K562 (cell line): ENCODE measurements at regions not wholly inside any gene's neighbourhood (a gene's known extent, or its start where the extent isn't known, plus 50 kb on each side); places are given as distances from the start of the nearest gene placed in this dataset.

ENCODE experiments used
- ATAC-seq: fragments of 200-7000 bp; cut with Tn5 transposase; 3 replicates; pipeline ENCODE4 v1.9.1; 2020; ENCODE audit warnings: moderate library complexity
- BruUV-seq: library from RNA; stranded (reverse); fragments of 400-500 nt; replicated peaks from 2 replicates; lab custom pipeline; 2021; lab: Mats Ljungman, UMichigan
- CTCF ChIA-PET: fragments of 300-600 bp; formaldehyde crosslinking; extraction: SDS; loops from one replicate; lab custom pipeline; 2021; ENCODE audit warnings: low intra/inter-chr PET ratio; lab: Yijun Ruan, JAX
- POLR2A ChIA-PET: fragments of 300-600, 350-650 bp; sonication (Branson Sonifier 250); formaldehyde crosslinking; extraction: SDS; loops from one replicate; lab custom pipeline; 2021; ENCODE audit warnings: antibody characterized with exemption, inconsistent platforms; lab: Yijun Ruan, JAX
- DNase-seq, 4 experiments: peaks; one replicate each; pipeline versions ENCODE4 v3.0.0 to v3.0.0-alpha.2; 2011 to 2018; ENCODE audit warnings: low spot score in 3 of 4, mixed read lengths in 3 of 4; ENCODE audit errors: extremely low read depth in 1 of 4
- FAIRE-seq: peaks from 2 replicates; lab custom pipeline; 2011; peaks lifted over from hg19 to GRCh38; lab: Jason Lieb, UNC
- H2AFZ ChIP-seq: 2 replicates; pipeline ENCODE4 v1.6.0; 2011; ENCODE audit warnings: low read depth, low read length, control low read depth, inconsistent platforms
- H3K27ac ChIP-seq: fragments of 200-600 bp; 3 replicates; pipeline ENCODE4 v1.8.0; 2011; ENCODE audit warnings: low read depth, mild to moderate bottlenecking, control low read depth, inconsistent platforms, low read length, moderate library complexity, mixed read lengths; ENCODE audit errors: extremely low read depth
- H3K27me3 ChIP-seq, 2 experiments: fragments of 300-600 bp in 1 of 2; 2 replicates in 1 of 2; 3 replicates in 1 of 2; pipeline versions ENCODE4 v1.6.0 to v1.8.0; 2011; ENCODE audit warnings: inconsistent platforms in 2 of 2, low read length in 2 of 2, mild to moderate bottlenecking in 1 of 2, mixed read lengths in 1 of 2, moderate library complexity in 1 of 2; ENCODE audit not compliant: control insufficient read depth in 2 of 2, insufficient read depth in 2 of 2
- H3K36me3 ChIP-seq: fragments of 300-600 bp; 3 replicates; pipeline ENCODE4 v1.8.0; 2011; ENCODE audit warnings: mild to moderate bottlenecking, low read length, inconsistent platforms; ENCODE audit not compliant: control insufficient read depth, insufficient read depth
- H3K4me1 ChIP-seq, 2 experiments: fragments of 200-600 bp in 1 of 2; replicated peaks in 1 of 2; 2 replicates in 1 of 2; 3 replicates in 1 of 2; pipeline versions ENCODE4 v1.5.1 to v1.8.0; 2011; ENCODE audit warnings: inconsistent platforms in 2 of 2, low read length in 2 of 2, mild to moderate bottlenecking in 1 of 2, mixed read lengths in 1 of 2, moderate library complexity in 1 of 2; ENCODE audit not compliant: control insufficient read depth in 2 of 2, insufficient read depth in 2 of 2
- H3K4me2 ChIP-seq: 2 replicates; pipeline ENCODE4 v1.6.1; 2011; ENCODE audit warnings: low read length, control low read depth, inconsistent platforms, mixed read lengths; ENCODE audit not compliant: insufficient read depth
- H3K4me3 ChIP-seq: fragments of 200-600 bp; sonication (generic), shearing (Covaris generic); 2 replicates; pipeline ENCODE4 v1.5.1; 2016; ENCODE audit warnings: control low read depth, inconsistent platforms
- H3K79me2 ChIP-seq: fragments of 200-600 bp; 3 replicates; pipeline ENCODE4 v1.8.0; 2011; ENCODE audit warnings: low read length, inconsistent platforms; ENCODE audit not compliant: control insufficient read depth, insufficient read depth
- H3K9ac ChIP-seq, 2 experiments: 2 replicates each; pipeline versions ENCODE4 v1.6.0 to v1.6.1; 2011; ENCODE audit warnings: low read depth in 2 of 2, low read length in 2 of 2, control low read depth in 1 of 2, inconsistent platforms in 1 of 2, mild to moderate bottlenecking in 1 of 2, mixed read lengths in 1 of 2; ENCODE audit not compliant: insufficient read depth in 1 of 2
- H3K9me1 ChIP-seq: one replicate; pipeline ENCODE4 v1.6.0; 2011; ENCODE audit warnings: inconsistent platforms, mild to moderate bottlenecking, low read length, moderate library complexity; ENCODE audit not compliant: control insufficient read depth, insufficient read depth
- H3K9me3 ChIP-seq: replicated peaks from 2 replicates; pipeline ENCODE4 v1.5.1; 2011; ENCODE audit warnings: low read depth, low read length, inconsistent platforms; ENCODE audit not compliant: control insufficient read depth, insufficient read depth
- H4K20me1 ChIP-seq: replicated peaks from 2 replicates; pipeline ENCODE4 v1.6.1; 2011; ENCODE audit warnings: low read length, inconsistent platforms, mixed read lengths; ENCODE audit not compliant: control insufficient read depth, insufficient read depth
- ARID3A ChIP-seq: IDR thresholded peaks from 2 replicates; pipeline ENCODE4 v1.6.1; 2012; ENCODE audit warnings: low read depth, low read length, improper control_type of control experiment, borderline replicate concordance
- CBX3 ChIP-seq, 2 experiments: IDR thresholded peaks; 1 replicate in 1 of 2; 2 replicates in 1 of 2; pipeline ENCODE4 v1.6.1; 2012; ENCODE audit warnings: inconsistent platforms in 2 of 2, low read length in 2 of 2, borderline replicate concordance in 1 of 2, control low read depth in 1 of 2
- GATAD2B ChIP-seq: fragments of 450-650 bp; IDR thresholded peaks from 2 replicates; pipeline ENCODE4 v1.6.1; 2017; ENCODE audit warnings: mild to moderate bottlenecking, borderline replicate concordance
- HES1 ChIP-seq: fragments of 450-650 bp; IDR thresholded peaks from 2 replicates; pipeline ENCODE4 v1.6.1; 2016; ENCODE audit warnings: low read depth, mild to moderate bottlenecking, moderate library complexity
- HLTF ChIP-seq: fragments of 450-650 bp; IDR thresholded peaks from 2 replicates; pipeline ENCODE4 v1.6.1; 2016
- KDM4B ChIP-seq, 2 experiments: fragments of 450-650 bp in 1 of 2; sonication (generic) in 1 of 2; IDR thresholded peaks; 2 replicates each; pipeline ENCODE4 v1.6.1; 2016 to 2017; ENCODE audit warnings: borderline replicate concordance in 2 of 2, antibody characterized with exemption in 1 of 2, low read depth in 1 of 2, mild to moderate bottlenecking in 1 of 2
- MECOM ChIP-seq: fragments of 250-450 bp; sonication (Bioruptor Pico); IDR thresholded peaks from 2 replicates; pipeline ENCODE4 v1.8.0; 2022; ENCODE audit warnings: inconsistent platforms
- POLR2AphosphoS5 ChIP-seq: IDR thresholded peaks from 2 replicates; pipeline ENCODE4 v1.6.1; 2011; ENCODE audit warnings: mild to moderate bottlenecking, low read depth, low read length, moderate library complexity; ENCODE audit not compliant: control insufficient read depth, insufficient read depth
- POU5F1 ChIP-seq: fragments of 150-350 bp; IDR thresholded peaks from 2 replicates; pipeline ENCODE4 v1.6.1; 2014; ENCODE audit warnings: borderline replicate concordance, low read length, low read depth, mild to moderate bottlenecking; ENCODE audit not compliant: partially characterized antibody
- RAD51 ChIP-seq: fragments of 450-650 bp; IDR thresholded peaks from 2 replicates; pipeline ENCODE4 v1.7.1; 2016; ENCODE audit warnings: low read depth, mild to moderate bottlenecking, borderline replicate concordance
- SIN3B ChIP-seq: fragments of 450-650 bp; IDR thresholded peaks from 2 replicates; pipeline ENCODE4 v1.6.1; 2017; ENCODE audit warnings: low read depth, mild to moderate bottlenecking, moderate library complexity
- SMAD2 ChIP-seq: fragments of 150-350 bp; IDR thresholded peaks from 2 replicates; pipeline ENCODE4 v1.6.1; 2014; ENCODE audit warnings: low read depth, mild to moderate bottlenecking, low read length
- UBTF ChIP-seq, 2 experiments: IDR thresholded peaks; 2 replicates each; pipeline ENCODE4 v1.6.1; 2012; ENCODE audit warnings: improper control_type of control experiment in 2 of 2, low read depth in 2 of 2, low read length in 2 of 2, borderline replicate concordance in 1 of 2
- YY1 ChIP-seq, 3 experiments: IDR thresholded peaks; 2 replicates each; pipeline ENCODE4 v1.6.1; 2011; ENCODE audit warnings: low read length in 2 of 3, mild to moderate bottlenecking in 2 of 3, moderate library complexity in 2 of 3, borderline replicate concordance in 1 of 3, control low read depth in 1 of 3, low read depth in 1 of 3; ENCODE audit not compliant: insufficient read depth in 3 of 3, insufficient replicate concordance in 2 of 3, control insufficient read depth in 1 of 3, insufficient read length in 1 of 3; ENCODE audit errors: extremely low read depth in 1 of 3
- ZNF143 ChIP-seq: sonication (generic); formaldehyde crosslinking; IDR thresholded peaks from 2 replicates; pipeline ENCODE4 v1.9.0; 2022; ENCODE audit warnings: mild to moderate bottlenecking, missing genetic modification reagents
- ZNF239 ChIP-seq: fragments of 250-450 bp; sonication (Bioruptor Pico); IDR thresholded peaks from 2 replicates; pipeline ENCODE4 v1.4.0; 2020; ENCODE audit warnings: mild to moderate bottlenecking
- ZNF699 ChIP-seq: fragments of 250-450 bp; sonication (Bioruptor Pico); IDR thresholded peaks from 2 replicates; pipeline ENCODE4 v1.8.0; 2021; ENCODE audit warnings: mild to moderate bottlenecking, moderate library complexity; ENCODE audit not compliant: insufficient replicate concordance
- ZNF77 ChIP-seq: fragments of 250-450 bp; sonication (Bioruptor Pico); IDR thresholded peaks from 2 replicates; pipeline ENCODE4 v1.5.0; 2020
- ZSCAN32 ChIP-seq: fragments of 450-650 bp; formaldehyde crosslinking; IDR thresholded peaks from 2 replicates; pipeline ENCODE4 v1.4.0; 2020; ENCODE audit warnings: mild to moderate bottlenecking, moderate library complexity
- WGBS: fragments of 100-300 bp; shearing (Covaris generic); methylation state at CpG from one replicate; pipeline ENCODE4 v1.1.6; 2016; ENCODE audit warnings: low coverage, mixed read lengths; ENCODE audit not compliant: insufficient coverage; ENCODE audit errors: missing lambda C conversion rate; 5-methylcytosine and 5-hydroxymethylcytosine counted together
- in situ Hi-C: fragments of 300-500 bp; cut with MboI; formaldehyde crosslinking; loops from 4 replicates; pipeline ENCODE4 v1.15.0; 2018; ENCODE audit warnings: inconsistent platforms, mixed read lengths
- intact Hi-C: fragments of 100-400 bp; cut with micrococcal nuclease; formaldehyde crosslinking; loops from 2 replicates; pipeline ENCODE4 v1.14.2; 2022

- no TSS peak for BruUV-seq
- no peak overlapping the region for H3K9ac ChIP-seq
- ATAC-seq (no peak), DNase-seq (peak in 1 of 4 experiments; percentile 6), FAIRE-seq (no peak)
- H3K27ac ChIP-seq = no peak overlapping the region
- intact Hi-C loops (no loop called here), in situ Hi-C loops (no loop called here)
- ChIA-PET POLR2A (no interaction called here), CTCF (no interaction called here)
- H4K20me1 ChIP-seq = no peaks in the 10 kb centered on the region
- H2AFZ ChIP-seq = no peak overlapping the region
- H3K36me3 ChIP-seq = no peaks in the 10 kb centered on the region
- no peak overlapping the region for H3K4me2 ChIP-seq
- peaks cover 2 to 39% of the 10 kb centered on the region in 2 experiments; a peak in 4 of 5 replicates for H3K27me3 ChIP-seq
- H3K79me2 ChIP-seq = no peaks in the 10 kb centered on the region
- H3K9me1 ChIP-seq = no peaks in the 10 kb centered on the region
- no peaks in the 10 kb centered on the region for H3K9me3 ChIP-seq
- 0% methylated on average over 6 of the region's 8 CpGs for WGBS
- no peak overlapping the region for H3K4me3 ChIP-seq
- no peaks in the 10 kb centered on the region for H3K4me1 ChIP-seq
- TF ChIP-seq POLR2AphosphoS5 = no peak
- TF ChIP-seq RAD51 = no peak
- no peak for TF ChIP-seq SMAD2
- no peak for TF ChIP-seq MECOM (CRISPR knock-in tag)
- no peak for TF ChIP-seq ZSCAN32 (CRISPR knock-in tag)
- no peak for TF ChIP-seq ARID3A
- TF ChIP-seq ZNF143 = no peak
- TF ChIP-seq ZNF699 (CRISPR knock-in tag) = no peak
- no peak for TF ChIP-seq SIN3B
- no peak for TF ChIP-seq POU5F1
- no peak for TF ChIP-seq KDM4B (IDR thresholded peaks at IDR 0.05; ENCODE audit: borderline replicate concordance in 2 of 2, low read depth in 1 of 2)
- no peak for TF ChIP-seq HLTF
- no peak for TF ChIP-seq HES1
- TF ChIP-seq UBTF (IDR thresholded peaks at IDR 0.05; ENCODE audit: borderline replicate concordance in 1 of 2, low read depth in 2 of 2, low read length in 2 of 2) = no peak
- no peak for TF ChIP-seq CBX3 (IDR thresholded peaks at IDR 0.05; ENCODE audit: borderline replicate concordance in 1 of 2, low read length in 2 of 2)
- TF ChIP-seq ZNF77 = no peak
- TF ChIP-seq YY1 (IDR thresholded peaks at IDR 0.05; ENCODE audit: borderline replicate concordance in 1 of 3, control insufficient read depth in 1 of 3, extremely low read depth in 1 of 3, insufficient read depth in 3 of 3, insufficient read length in 1 of 3, insufficient replicate concordance in 2 of 3, low read depth in 1 of 3, low read length in 2 of 3) = no peak
- no peak for TF ChIP-seq GATAD2B
- TF ChIP-seq ZNF239 (CRISPR knock-in tag) = no peak
Observed at GRCh38 chr18:77866351-77866750, 616.7 kb downstream of the GALR1 start.
